ENCODE measurements at regions not wholly inside any gene's neighbourhood (a gene's known extent, or its start where the extent isn't known, plus 50 kb on each side); places are given as distances from the start of the nearest gene placed in this dataset.

DNA sequence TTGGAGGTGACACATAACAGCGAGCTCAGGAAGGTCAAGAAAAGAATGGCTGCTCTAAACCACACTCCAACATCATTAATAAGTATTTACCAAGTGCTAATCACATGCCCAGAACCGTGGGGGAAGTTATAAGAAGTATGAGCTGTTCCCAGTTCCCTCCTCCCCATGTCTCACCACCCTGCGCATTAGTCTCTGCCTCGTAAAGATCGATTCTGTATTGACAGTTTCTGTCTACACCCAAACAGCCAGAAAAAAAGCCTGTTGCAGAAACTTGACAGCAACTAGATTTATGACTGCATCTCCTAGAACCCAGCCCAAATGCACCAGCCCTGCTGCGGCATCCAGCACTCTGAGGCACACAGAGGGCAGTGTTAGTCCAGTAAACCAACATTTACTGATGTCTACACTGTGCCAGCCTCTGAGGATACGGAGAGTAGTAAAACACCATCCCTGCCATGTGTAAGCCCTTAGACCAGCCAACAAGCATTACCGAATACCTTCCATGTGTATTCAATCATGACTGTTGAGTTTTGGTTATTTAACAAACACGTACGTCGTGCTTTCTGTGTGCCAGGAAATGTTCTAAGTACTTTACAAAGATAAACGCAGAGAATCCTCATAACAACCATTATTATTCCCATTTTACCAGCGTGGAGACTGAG lies 63.6 kb upstream of the ZBTB40 start:
- ChIA-PET CTCF (interaction anchor here (2.0 kb wide), 1 partner anchor 70 kb away, joined by 6 read pairs; no protein-coding TSS in a partner anchor), POLR2A (no interaction called here)
- H3K4me3 ChIP-seq (replicated peaks in 1 of 3; ENCODE audit: insufficient read depth in 1 of 3, low read depth in 1 of 3, low read length in 3 of 3), result no peak overlapping the region
- no peak overlapping the region for H3K4me2 ChIP-seq (ENCODE audit: insufficient read depth, low read length)
- H3K27me3 ChIP-seq (ENCODE audit: control insufficient read depth in 2 of 2, insufficient read depth in 2 of 2, low read length in 2 of 2), result peaks cover 8 to 10% of the 10 kb centered on the region in 2 experiments
- H3K36me3 ChIP-seq (ENCODE audit: control insufficient read depth in 2 of 2, extremely low read depth in 1 of 2, insufficient read depth in 2 of 2, low read length in 2 of 2), result no peaks in the 10 kb centered on the region
- no TSS peak for BruUV-seq (replicated peaks)
- H4K20me1 ChIP-seq (replicated peaks; ENCODE audit: control insufficient read depth, extremely low read depth, insufficient read depth, low read length), result no peaks in the 10 kb centered on the region
- H3K4me1 ChIP-seq (ENCODE audit: control insufficient read depth, extremely low read depth, insufficient read depth, low read length), result no peaks in the 10 kb centered on the region
- FAIRE-seq (no peak), DNase-seq (ENCODE audit: low read depth, low spot score) (no peak)
- intact Hi-C loops (cut with micrococcal nuclease), result no loop called here
- TF ChIP-seq POLR2AphosphoS5 (IDR thresholded peaks at IDR 0.05; ENCODE audit: insufficient read depth, low read depth, low read length), result no peak
- TF ChIP-seq, protein P1, sequence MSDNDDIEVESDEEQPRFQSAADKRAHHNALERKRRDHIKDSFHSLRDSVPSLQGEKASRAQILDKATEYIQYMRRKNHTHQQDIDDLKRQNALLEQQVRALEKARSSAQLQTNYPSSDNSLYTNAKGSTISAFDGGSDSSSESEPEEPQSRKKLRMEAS (IDR thresholded peaks at IDR 0.05; ENCODE audit: insufficient read depth, insufficient read length), result no peak
- TF ChIP-seq GATA2 (IDR thresholded peaks at IDR 0.05; ENCODE audit: insufficient read depth, insufficient read length, low read depth, low read length), result no peak
- no peak for TF ChIP-seq FOS (IDR thresholded peaks at IDR 0.05; ENCODE audit: borderline replicate concordance, insufficient read depth, low read length)
- no peak for TF ChIP-seq EZH2 (IDR thresholded peaks at IDR 0.05; ENCODE audit: borderline replicate concordance, low read depth, low read length, severe bottlenecking)
- TF ChIP-seq, protein P2, sequence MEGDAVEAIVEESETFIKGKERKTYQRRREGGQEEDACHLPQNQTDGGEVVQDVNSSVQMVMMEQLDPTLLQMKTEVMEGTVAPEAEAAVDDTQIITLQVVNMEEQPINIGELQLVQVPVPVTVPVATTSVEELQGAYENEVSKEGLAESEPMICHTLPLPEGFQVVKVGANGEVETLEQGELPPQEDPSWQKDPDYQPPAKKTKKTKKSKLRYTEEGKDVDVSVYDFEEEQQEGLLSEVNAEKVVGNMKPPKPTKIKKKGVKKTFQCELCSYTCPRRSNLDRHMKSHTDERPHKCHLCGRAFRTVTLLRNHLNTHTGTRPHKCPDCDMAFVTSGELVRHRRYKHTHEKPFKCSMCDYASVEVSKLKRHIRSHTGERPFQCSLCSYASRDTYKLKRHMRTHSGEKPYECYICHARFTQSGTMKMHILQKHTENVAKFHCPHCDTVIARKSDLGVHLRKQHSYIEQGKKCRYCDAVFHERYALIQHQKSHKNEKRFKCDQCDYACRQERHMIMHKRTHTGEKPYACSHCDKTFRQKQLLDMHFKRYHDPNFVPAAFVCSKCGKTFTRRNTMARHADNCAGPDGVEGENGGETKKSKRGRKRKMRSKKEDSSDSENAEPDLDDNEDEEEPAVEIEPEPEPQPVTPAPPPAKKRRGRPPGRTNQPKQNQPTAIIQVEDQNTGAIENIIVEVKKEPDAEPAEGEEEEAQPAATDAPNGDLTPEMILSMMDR (IDR thresholded peaks at IDR 0.05; ENCODE audit: extremely low read depth in 1 of 2, insufficient read depth in 1 of 2, low read depth in 1 of 2, low read length in 2 of 2), result no peak
- no peak for TF ChIP-seq MYC (IDR thresholded peaks at IDR 0.05; ENCODE audit: low read depth, low read length)
- no peak for TF ChIP-seq JUN (IDR thresholded peaks at IDR 0.05; ENCODE audit: borderline replicate concordance, insufficient read depth, insufficient read length, low read depth)
- no peak for TF ChIP-seq POLR2A (IDR thresholded peaks at IDR 0.05; ENCODE audit: low read depth, low read length)
- H3K27ac ChIP-seq (ENCODE audit: insufficient read depth, low read depth, low read length), result no peak overlapping the region
- dilution Hi-C loops (cut with MboI; ENCODE audit: extremely low pct_ligation_motif_present, low sequenced_read_pairs), result no loop called here
- H3K79me2 ChIP-seq (ENCODE audit: control insufficient read depth, insufficient read depth, low read length), result no peaks in the 10 kb centered on the region
- no peaks in the 10 kb centered on the region for H3K9me1 ChIP-seq (replicated peaks; ENCODE audit: control insufficient read depth, extremely low read depth, insufficient read depth, low read length)
- H3K9ac ChIP-seq (replicated peaks; ENCODE audit: extremely low read depth, insufficient read depth, low read length), result no peak overlapping the region
- no peak overlapping the region for H2AFZ ChIP-seq (ENCODE audit: low read depth, low read length)
- H3K9me3 ChIP-seq (replicated peaks; ENCODE audit: control insufficient read depth, insufficient read depth, low read length), result no peaks in the 10 kb centered on the region

All from endothelial cell of umbilical vein (primary cell).